WI38 (cell line): ENCODE measurements at regions not wholly inside any gene's neighbourhood (a gene's known extent, or its start where the extent isn't known, plus 50 kb on each side); places are given as distances from the start of the nearest gene placed in this dataset.

Experiments
- H3K4me3 ChIP-seq: 2 replicates; pipeline ENCODE4 v1.5.1; 2011; ENCODE audit warnings: low read depth, mild to moderate bottlenecking, control low read depth, low read length
- TF ChIP-seq, protein P1 (sequence below): IDR thresholded peaks from 2 replicates; pipeline ENCODE4 v1.5.1; 2012; ENCODE audit warnings: low read depth, mild to moderate bottlenecking, control low read depth, low read length

DNA sequence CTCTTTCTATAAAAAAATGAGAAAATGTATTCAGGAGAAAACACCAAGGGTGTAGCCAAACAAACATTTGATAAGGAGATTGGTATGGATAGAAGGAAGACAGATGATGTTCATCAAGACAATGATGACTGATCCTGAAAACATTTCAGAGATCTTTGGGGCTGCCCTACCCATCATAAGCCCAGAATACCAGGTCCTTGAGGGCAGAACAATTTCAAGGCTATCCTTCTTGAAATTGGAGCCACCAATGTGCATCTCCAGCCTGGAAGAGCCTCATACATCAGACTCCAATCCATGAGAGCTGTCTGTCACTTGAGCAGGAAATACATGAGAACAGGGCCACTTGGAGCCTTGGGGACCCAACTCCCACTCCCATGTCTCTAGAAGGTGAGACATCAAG, 89.5 kb upstream of the ANKRD28 start:
- TF ChIP-seq, protein P1, sequence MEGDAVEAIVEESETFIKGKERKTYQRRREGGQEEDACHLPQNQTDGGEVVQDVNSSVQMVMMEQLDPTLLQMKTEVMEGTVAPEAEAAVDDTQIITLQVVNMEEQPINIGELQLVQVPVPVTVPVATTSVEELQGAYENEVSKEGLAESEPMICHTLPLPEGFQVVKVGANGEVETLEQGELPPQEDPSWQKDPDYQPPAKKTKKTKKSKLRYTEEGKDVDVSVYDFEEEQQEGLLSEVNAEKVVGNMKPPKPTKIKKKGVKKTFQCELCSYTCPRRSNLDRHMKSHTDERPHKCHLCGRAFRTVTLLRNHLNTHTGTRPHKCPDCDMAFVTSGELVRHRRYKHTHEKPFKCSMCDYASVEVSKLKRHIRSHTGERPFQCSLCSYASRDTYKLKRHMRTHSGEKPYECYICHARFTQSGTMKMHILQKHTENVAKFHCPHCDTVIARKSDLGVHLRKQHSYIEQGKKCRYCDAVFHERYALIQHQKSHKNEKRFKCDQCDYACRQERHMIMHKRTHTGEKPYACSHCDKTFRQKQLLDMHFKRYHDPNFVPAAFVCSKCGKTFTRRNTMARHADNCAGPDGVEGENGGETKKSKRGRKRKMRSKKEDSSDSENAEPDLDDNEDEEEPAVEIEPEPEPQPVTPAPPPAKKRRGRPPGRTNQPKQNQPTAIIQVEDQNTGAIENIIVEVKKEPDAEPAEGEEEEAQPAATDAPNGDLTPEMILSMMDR = no peak
- H3K4me3 ChIP-seq = no peak overlapping the region

DNA sequence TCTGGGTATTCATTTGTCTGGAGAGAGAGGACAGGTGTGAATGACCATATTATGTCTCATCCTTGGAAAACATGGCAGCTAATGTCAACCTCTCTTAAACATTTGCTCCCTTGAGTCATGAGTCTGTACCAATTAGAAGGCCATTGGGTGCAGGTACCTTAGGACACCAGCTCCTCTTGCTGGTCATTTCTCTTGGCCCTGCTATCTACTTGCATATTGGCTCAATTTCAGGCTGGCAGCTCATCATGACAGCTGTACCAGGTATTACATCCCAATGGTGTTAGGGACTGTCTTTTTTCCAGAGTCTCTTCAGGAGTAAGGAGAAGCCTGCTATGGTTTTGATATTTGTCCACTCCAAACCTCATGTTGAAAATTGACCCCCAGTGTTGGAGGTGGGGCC, 92.2 kb upstream of the ANKRD28 start:
- no peak overlapping the region for H3K4me3 ChIP-seq
- TF ChIP-seq, protein P1 = no peak

DNA sequence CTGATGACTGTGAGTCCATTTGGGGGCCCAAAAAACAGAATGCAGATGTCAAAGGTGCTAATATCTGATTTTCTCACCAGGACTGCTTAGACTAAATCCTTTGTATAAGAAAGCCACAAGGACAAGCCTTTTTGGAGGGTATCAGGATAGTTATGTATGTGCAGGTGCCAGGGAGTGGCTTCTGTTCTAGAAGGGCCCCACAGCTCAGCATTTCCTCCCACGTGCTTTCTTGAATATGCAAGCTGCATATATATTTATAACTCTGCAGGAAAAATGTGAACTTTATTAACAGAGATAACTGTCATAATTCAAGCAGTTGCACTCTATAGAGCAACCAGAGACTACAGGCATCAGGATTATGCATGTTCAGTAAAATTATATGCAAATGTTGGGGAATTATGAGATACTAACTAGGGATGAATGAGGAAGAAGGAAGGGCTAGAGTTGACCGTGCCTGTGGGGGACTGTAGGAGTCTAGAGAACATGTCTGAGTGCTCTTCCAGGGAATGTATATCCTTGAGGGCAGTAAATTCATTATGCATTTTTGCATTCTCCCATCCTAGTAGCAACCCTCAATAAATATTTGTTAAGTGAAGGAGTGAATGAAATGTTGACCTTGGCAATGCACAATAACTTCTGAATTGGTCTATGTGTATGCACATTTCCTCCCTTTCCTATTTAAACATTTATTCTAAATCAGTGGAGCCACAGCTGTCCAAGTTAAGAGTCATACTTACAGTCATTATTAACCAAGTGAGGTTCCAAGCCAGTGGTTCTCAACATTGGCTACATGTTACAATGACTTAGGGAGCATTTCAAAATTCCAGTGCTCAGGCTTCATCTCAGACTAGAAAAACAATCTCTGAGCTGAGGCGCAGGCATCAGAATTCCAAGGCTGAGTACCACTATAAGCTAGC, 94.8 kb upstream of the ANKRD28 start:
- TF ChIP-seq, protein P1 = no peak
- H3K4me3 ChIP-seq = no peak overlapping the region

DNA sequence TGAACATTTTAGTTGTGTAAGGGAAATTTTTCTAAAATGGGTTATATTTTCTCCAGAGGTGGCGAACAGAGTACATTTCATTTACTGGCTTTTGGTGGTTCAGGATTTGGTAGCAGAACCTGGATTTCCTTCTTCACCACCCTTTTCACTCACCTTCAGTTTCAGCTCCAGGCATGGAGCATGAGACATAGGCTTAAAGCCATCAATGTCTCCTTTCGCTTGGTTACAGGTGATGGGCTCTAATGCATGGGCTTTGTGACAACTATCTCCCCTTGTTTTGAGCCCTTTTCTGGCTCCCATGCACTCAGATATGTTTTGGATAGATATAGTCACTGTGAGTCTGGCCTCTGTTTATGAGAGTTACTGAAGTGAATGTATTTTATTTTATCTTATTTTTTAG, 96.6 kb upstream of the ANKRD28 start:
- TF ChIP-seq, protein P1 = no peak
- no peak overlapping the region for H3K4me3 ChIP-seq

DNA sequence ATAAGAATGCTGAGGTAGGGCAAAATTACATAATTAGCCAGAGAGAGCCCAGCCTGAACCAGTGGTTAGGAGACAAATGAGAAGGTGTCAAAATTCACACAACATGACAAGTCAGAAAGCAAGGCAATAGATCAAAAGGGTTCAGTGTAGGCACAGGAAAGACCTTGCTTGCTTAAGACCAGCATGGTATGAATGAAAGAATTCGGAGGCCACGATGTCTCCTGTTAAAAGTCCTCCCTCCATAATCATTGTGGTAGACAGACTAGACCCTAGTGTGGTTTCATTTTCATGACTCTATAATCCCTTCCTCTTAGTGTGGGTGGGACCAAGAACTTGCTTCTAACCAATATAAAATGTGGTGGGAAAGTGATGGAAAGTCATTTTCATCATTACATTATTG, 98.7 kb upstream of the ANKRD28 start:
- TF ChIP-seq, protein P1 = no peak
- no peak overlapping the region for H3K4me3 ChIP-seq

DNA sequence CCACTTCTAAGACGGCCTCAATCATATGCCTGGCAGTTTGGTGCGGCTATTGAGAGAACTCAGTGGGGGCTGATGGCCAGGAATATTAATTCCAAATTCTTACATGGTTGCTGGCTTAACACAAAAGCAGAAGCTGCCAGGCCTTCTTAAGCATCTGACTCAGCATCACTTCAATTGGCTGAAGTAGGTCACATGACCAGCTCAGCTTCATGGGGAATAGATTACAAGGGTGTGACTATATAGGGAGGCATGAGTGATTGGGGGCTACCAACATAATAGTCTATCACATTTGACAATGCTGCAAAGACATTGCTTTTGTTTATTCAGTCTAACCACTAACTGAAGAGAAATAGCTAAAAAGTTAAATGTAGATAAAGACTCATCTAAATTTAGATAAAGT, 101.6 kb upstream of the ANKRD28 start:
- no peak overlapping the region for H3K4me3 ChIP-seq
- TF ChIP-seq, protein P1 = no peak

DNA sequence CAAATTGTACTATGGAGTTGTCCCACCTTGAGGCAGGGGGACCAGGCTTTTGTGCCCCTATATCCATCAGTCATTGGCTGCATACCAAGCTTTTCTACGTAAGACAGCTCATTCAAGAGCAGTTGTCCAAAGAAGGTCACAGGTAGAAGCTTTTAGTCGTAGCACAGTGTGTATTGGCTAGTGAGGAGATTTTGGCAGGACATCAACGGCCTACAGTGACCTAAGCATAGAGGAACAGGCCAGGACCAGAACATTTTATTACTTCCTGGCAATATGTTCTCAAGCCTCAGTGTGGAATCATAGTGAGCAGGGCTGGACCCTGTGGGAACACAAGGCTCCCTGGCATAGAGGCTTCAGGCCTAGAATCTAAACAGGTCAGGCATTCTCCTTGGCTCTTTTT, 105.4 kb upstream of the ANKRD28 start:
- TF ChIP-seq, protein P1 = no peak
- no peak overlapping the region for H3K4me3 ChIP-seq
